Ishikawa (cell line): ENCODE measurements at regions not wholly inside any gene's neighbourhood (a gene's known extent, or its start where the extent isn't known, plus 50 kb on each side); places are given as distances from the start of the nearest gene placed in this dataset.

Experiments used
- CEBPB ChIP-seq: IDR thresholded peaks from 2 replicates; pipeline ENCODE4 v1.6.1; 2012
- CREB1 ChIP-seq: IDR thresholded peaks from 2 replicates; pipeline ENCODE4 v1.6.1; 2012; ENCODE audit warnings: low read depth
- EGR1 ChIP-seq: IDR thresholded peaks from 2 replicates; pipeline ENCODE4 v1.6.1; 2012
- EP300 ChIP-seq: IDR thresholded peaks from 2 replicates; pipeline ENCODE4 v1.6.1; 2012; ENCODE audit warnings: borderline replicate concordance
- FOXM1 ChIP-seq: IDR thresholded peaks from 2 replicates; pipeline ENCODE4 v1.6.1; 2012; ENCODE audit warnings: low read depth, borderline replicate concordance
- MAX ChIP-seq: IDR thresholded peaks from 2 replicates; pipeline ENCODE4 v1.6.1; 2012
- NFIC ChIP-seq: IDR thresholded peaks from 2 replicates; pipeline ENCODE4 v1.6.1; 2012
- RAD21 ChIP-seq: IDR thresholded peaks from 2 replicates; pipeline ENCODE4 v1.6.1; 2012; ENCODE audit warnings: low read depth
- REST ChIP-seq: IDR thresholded peaks from 2 replicates; pipeline ENCODE4 v1.6.1; 2012; ENCODE audit warnings: low read depth, mild to moderate bottlenecking
- TAF1 ChIP-seq: IDR thresholded peaks from 2 replicates; pipeline ENCODE4 v1.6.1; 2012; ENCODE audit warnings: low read depth, mild to moderate bottlenecking
- TCF12 ChIP-seq: IDR thresholded peaks from 2 replicates; pipeline ENCODE4 v1.6.1; 2012; ENCODE audit warnings: low read depth
- TEAD4 ChIP-seq: IDR thresholded peaks from 2 replicates; pipeline ENCODE4 v1.6.1; 2012
- USF1 ChIP-seq: IDR thresholded peaks from 2 replicates; pipeline ENCODE4 v1.6.1; 2012
- YY1 ChIP-seq: IDR thresholded peaks from 2 replicates; pipeline ENCODE4 v1.6.1; 2012; ENCODE audit warnings: low read depth
- ZBTB7A ChIP-seq: IDR thresholded peaks from 2 replicates; pipeline ENCODE4 v1.6.1; 2012; ENCODE audit warnings: low read depth

- TF ChIP-seq TEAD4: no peak
- no peak for TF ChIP-seq USF1
- no peak for TF ChIP-seq TAF1
- TF ChIP-seq CREB1: no peak
- TF ChIP-seq NFIC: no peak
- TF ChIP-seq EP300: no peak
- TF ChIP-seq FOXM1: no peak
- no peak for TF ChIP-seq YY1
- TF ChIP-seq TCF12: no peak
- TF ChIP-seq EGR1: no peak
- no peak for TF ChIP-seq MAX
- no peak for TF ChIP-seq REST
- no peak for TF ChIP-seq ZBTB7A
- no peak for TF ChIP-seq RAD21
- TF ChIP-seq CEBPB: no peak
Observed at GRCh38 chr4:62135565-62136156, 935.5 kb downstream of the ADGRL3 start.

- TF ChIP-seq TEAD4: no peak
- TF ChIP-seq USF1: no peak
- no peak for TF ChIP-seq MAX
- TF ChIP-seq NFIC: no peak
- TF ChIP-seq EP300: no peak
- no peak for TF ChIP-seq TAF1
- TF ChIP-seq CEBPB: no peak
- no peak for TF ChIP-seq ZBTB7A
Observed at GRCh38 chr4:62133977-62134376, 933.9 kb downstream of the ADGRL3 start.

- TF ChIP-seq EGR1 (no peak), EP300 (no peak), TEAD4 (no peak), CREB1 (no peak), TAF1 (no peak)
Observed at GRCh38 chr4:62133101-62133897, 933.2 kb downstream of the ADGRL3 start.

- no peak for TF ChIP-seq FOXM1
- no peak for TF ChIP-seq YY1
- TF ChIP-seq NFIC: no peak
- TF ChIP-seq CEBPB: no peak
- TF ChIP-seq REST: no peak
- no peak for TF ChIP-seq TCF12
Observed at GRCh38 chr4:62131049-62131448, 930.9 kb downstream of the ADGRL3 start.

- TF ChIP-seq TCF12 (no peak), YY1 (no peak), TAF1 (no peak)
Observed at GRCh38 chr4:62130637-62131036, 930.5 kb downstream of the ADGRL3 start.

GRCh38 chr4:62130230-62130629 is 930.1 kb downstream of the ADGRL3 start:
- no peak for TF ChIP-seq FOXM1
- TF ChIP-seq EP300: no peak
- TF ChIP-seq REST: no peak
- TF ChIP-seq CEBPB: no peak
- no peak for TF ChIP-seq TEAD4
- no peak for TF ChIP-seq YY1
- no peak for TF ChIP-seq TAF1
- no peak for TF ChIP-seq EGR1
- no peak for TF ChIP-seq MAX
- TF ChIP-seq CREB1: no peak
- TF ChIP-seq USF1: no peak
- TF ChIP-seq ZBTB7A: no peak
- TF ChIP-seq RAD21: no peak
- TF ChIP-seq TCF12: no peak
- TF ChIP-seq NFIC: no peak
